ENCODE measurements at regions not wholly inside any gene's neighbourhood (a gene's known extent, or its start where the extent isn't known, plus 50 kb on each side); places are given as distances from the start of the nearest gene placed in this dataset.
"Not testable (repeated sequence)": the region's sequence is repeated elsewhere in the genome, so short reads cannot be mapped to it uniquely, and the experiment has no call there.

GRCh38 chr11:50214376-50214775 is 181.7 kb downstream of the OR4C45 start:
- Histone ChIP-seq H2BK5ac (ENCODE audit: low read length) (no peak overlapping the region), H4K8ac (ENCODE audit: low read depth, low read length) (no peak overlapping the region), H3K9ac (ENCODE audit: low read depth, low read length, poor library complexity) (no peak overlapping the region), H3K27me3 (ENCODE audit: control insufficient read depth in 3 of 3, insufficient read depth in 3 of 3, low read depth in 1 of 3, low read length in 3 of 3) (no peaks in the 10 kb centered on the region), H3K4me3 (ENCODE audit: low read length in 2 of 2) (no peak overlapping the region), H3K18ac (ENCODE audit: low read length) (no peak overlapping the region), H3K4me1 (ENCODE audit: control insufficient read depth in 2 of 2, insufficient read depth in 1 of 2, low read depth in 1 of 2, low read length in 2 of 2) (no peaks in the 10 kb centered on the region), H2AFZ (ENCODE audit: low read length) (no peak overlapping the region), H3K9me3 (replicated peaks in 1 of 2; ENCODE audit: control insufficient read depth in 2 of 2, insufficient read depth in 1 of 2, low read depth in 1 of 2, low read length in 2 of 2) (peaks cover 0 to 18% of the 10 kb centered on the region in 2 donors), H2BK15ac (ENCODE audit: low read length) (no peak overlapping the region), H3K4ac (ENCODE audit: low read length) (no peak overlapping the region), H2AK5ac (ENCODE audit: low read depth, low read length) (no peak overlapping the region), H3K79me1 (ENCODE audit: low read depth, low read length) (no peaks in the 10 kb centered on the region), H3K27ac (replicated peaks; ENCODE audit: low read length) (no peak overlapping the region), H3K36me3 (replicated peaks in 1 of 2; ENCODE audit: control insufficient read depth in 2 of 2, insufficient read depth in 2 of 2, low read length in 2 of 2) (no peaks in the 10 kb centered on the region), H3K4me2 (ENCODE audit: insufficient read depth, low read length, poor library complexity, severe bottlenecking) (no peak overlapping the region), H4K91ac (ENCODE audit: low read depth, low read length, poor library complexity) (no peak overlapping the region), H2BK12ac (ENCODE audit: low read length) (no peak overlapping the region), H2BK120ac (ENCODE audit: low read depth, low read length) (no peak overlapping the region), H3K14ac (ENCODE audit: low read length) (no peak overlapping the region), H3K23ac (ENCODE audit: low read depth, low read length, poor library complexity) (no peak overlapping the region)
- no peak for DNase-seq (ENCODE audit: low spot score)
- WGBS, 2 donors (ENCODE audit: extremely low coverage in 2 of 2, insufficient read length in 2 of 2, insufficient replicate concordance in 1 of 2): no CpG with 5 or more reads among the region's 6 CpGs

- Histone ChIP-seq H2BK120ac (ENCODE audit: low read depth, low read length) (no peak overlapping the region), H3K23ac (ENCODE audit: low read depth, low read length, poor library complexity) (no peak overlapping the region), H2BK5ac (ENCODE audit: low read length) (no peak overlapping the region), H3K14ac (ENCODE audit: low read length) (no peak overlapping the region), H3K36me3 (replicated peaks in 1 of 2; ENCODE audit: control insufficient read depth in 2 of 2, insufficient read depth in 2 of 2, low read length in 2 of 2) (no peaks in the 10 kb centered on the region), H3K4me1 (ENCODE audit: control insufficient read depth in 2 of 2, insufficient read depth in 1 of 2, low read depth in 1 of 2, low read length in 2 of 2) (no peaks in the 10 kb centered on the region), H3K79me1 (ENCODE audit: low read depth, low read length) (no peaks in the 10 kb centered on the region), H4K91ac (ENCODE audit: low read depth, low read length, poor library complexity) (no peak overlapping the region), H3K4ac (ENCODE audit: low read length) (no peak overlapping the region), H3K4me3 (ENCODE audit: low read length in 2 of 2) (no peak overlapping the region), H3K4me2 (ENCODE audit: insufficient read depth, low read length, poor library complexity, severe bottlenecking) (no peak overlapping the region), H2AK5ac (ENCODE audit: low read depth, low read length) (no peak overlapping the region), H3K9ac (ENCODE audit: low read depth, low read length, poor library complexity) (no peak overlapping the region), H3K9me3 (replicated peaks in 1 of 2; ENCODE audit: control insufficient read depth in 2 of 2, insufficient read depth in 1 of 2, low read depth in 1 of 2, low read length in 2 of 2) (peaks cover 0 to 7% of the 10 kb centered on the region in 2 donors), H2AFZ (ENCODE audit: low read length) (no peak overlapping the region), H3K18ac (ENCODE audit: low read length) (no peak overlapping the region), H2BK15ac (ENCODE audit: low read length) (no peak overlapping the region), H2BK12ac (ENCODE audit: low read length) (no peak overlapping the region), H3K27me3 (ENCODE audit: control insufficient read depth in 3 of 3, insufficient read depth in 3 of 3, low read depth in 1 of 3, low read length in 3 of 3) (no peaks in the 10 kb centered on the region), H4K8ac (ENCODE audit: low read depth, low read length) (no peak overlapping the region), H3K27ac (replicated peaks; ENCODE audit: low read length) (no peak overlapping the region)
- DNase-seq (ENCODE audit: low spot score): no peak
- no CpG with 5 or more reads among the region's 5 CpGs for WGBS, 2 donors (ENCODE audit: extremely low coverage in 2 of 2, insufficient read length in 2 of 2, insufficient replicate concordance in 1 of 2)
These were observed 188.0 kb downstream of the OR4C45 start for GRCh38 chr11:50220651-50221050.

GRCh38 chr11:50238368-50238767 is 205.7 kb downstream of the OR4C45 start:
- not testable (repeated sequence) for H3K9ac ChIP-seq (ENCODE audit: low read depth, low read length, poor library complexity); H3K23ac ChIP-seq (ENCODE audit: low read depth, low read length, poor library complexity); H2AK5ac ChIP-seq (ENCODE audit: low read depth, low read length); H3K36me3 ChIP-seq (replicated peaks in 1 of 2; ENCODE audit: control insufficient read depth in 2 of 2, insufficient read depth in 2 of 2, low read length in 2 of 2); H3K9me3 ChIP-seq (replicated peaks in 1 of 2; ENCODE audit: control insufficient read depth in 2 of 2, insufficient read depth in 1 of 2, low read depth in 1 of 2, low read length in 2 of 2); H2BK15ac ChIP-seq (ENCODE audit: low read length); H3K14ac ChIP-seq (ENCODE audit: low read length); H4K8ac ChIP-seq (ENCODE audit: low read depth, low read length); H2BK120ac ChIP-seq (ENCODE audit: low read depth, low read length); H3K4me3 ChIP-seq (ENCODE audit: low read length in 2 of 2); H2BK12ac ChIP-seq (ENCODE audit: low read length); H3K27ac ChIP-seq (replicated peaks; ENCODE audit: low read length); H3K4me2 ChIP-seq (ENCODE audit: insufficient read depth, low read length, poor library complexity, severe bottlenecking); H2BK5ac ChIP-seq (ENCODE audit: low read length); H4K91ac ChIP-seq (ENCODE audit: low read depth, low read length, poor library complexity); H3K79me1 ChIP-seq (ENCODE audit: low read depth, low read length); DNase-seq (ENCODE audit: low spot score); H3K4ac ChIP-seq (ENCODE audit: low read length); H3K27me3 ChIP-seq (ENCODE audit: control insufficient read depth in 3 of 3, insufficient read depth in 3 of 3, low read depth in 1 of 3, low read length in 3 of 3); H3K18ac ChIP-seq (ENCODE audit: low read length); H2AFZ ChIP-seq (ENCODE audit: low read length); H3K4me1 ChIP-seq (ENCODE audit: control insufficient read depth in 2 of 2, insufficient read depth in 1 of 2, low read depth in 1 of 2, low read length in 2 of 2)
- no CpG with 5 or more reads among the region's 4 CpGs for WGBS, 2 donors (ENCODE audit: extremely low coverage in 2 of 2, insufficient read length in 2 of 2, insufficient replicate concordance in 1 of 2)

GRCh38 chr11:50246183-50246582 is 213.5 kb downstream of the OR4C45 start:
- H2BK5ac ChIP-seq (ENCODE audit: low read length): no peak overlapping the region
- DNase-seq (ENCODE audit: low spot score): no peak
- WGBS, 2 donors (ENCODE audit: extremely low coverage in 2 of 2, insufficient read length in 2 of 2, insufficient replicate concordance in 1 of 2): no CpG with 5 or more reads among the region's 5 CpGs
- H3K4ac ChIP-seq (ENCODE audit: low read length): no peak overlapping the region
- H3K9me3 ChIP-seq (replicated peaks in 1 of 2; ENCODE audit: control insufficient read depth in 2 of 2, insufficient read depth in 1 of 2, low read depth in 1 of 2, low read length in 2 of 2): peaks cover 0 to 17% of the 10 kb centered on the region in 2 donors
- H3K4me1 ChIP-seq (ENCODE audit: control insufficient read depth in 2 of 2, insufficient read depth in 1 of 2, low read depth in 1 of 2, low read length in 2 of 2): no peaks in the 10 kb centered on the region
- no peak overlapping the region for H4K91ac ChIP-seq (ENCODE audit: low read depth, low read length, poor library complexity)
- H2BK12ac ChIP-seq (ENCODE audit: low read length): no peak overlapping the region
- no peak overlapping the region for H2BK120ac ChIP-seq (ENCODE audit: low read depth, low read length)
- no peaks in the 10 kb centered on the region for H3K79me1 ChIP-seq (ENCODE audit: low read depth, low read length)
- H3K4me2 ChIP-seq (ENCODE audit: insufficient read depth, low read length, poor library complexity, severe bottlenecking): no peak overlapping the region
- H2BK15ac ChIP-seq (ENCODE audit: low read length): no peak overlapping the region
- H3K36me3 ChIP-seq (replicated peaks in 1 of 2; ENCODE audit: control insufficient read depth in 2 of 2, insufficient read depth in 2 of 2, low read length in 2 of 2): no peaks in the 10 kb centered on the region
- no peak overlapping the region for H2AK5ac ChIP-seq (ENCODE audit: low read depth, low read length)
- H3K27ac ChIP-seq (replicated peaks; ENCODE audit: low read length): no peak overlapping the region
- H2AFZ ChIP-seq (ENCODE audit: low read length): no peak overlapping the region
- H3K23ac ChIP-seq (ENCODE audit: low read depth, low read length, poor library complexity): no peak overlapping the region
- no peak overlapping the region for H3K18ac ChIP-seq (ENCODE audit: low read length)
- no peak overlapping the region for H3K9ac ChIP-seq (ENCODE audit: low read depth, low read length, poor library complexity)
- H4K8ac ChIP-seq (ENCODE audit: low read depth, low read length): no peak overlapping the region
- no peaks in the 10 kb centered on the region for H3K27me3 ChIP-seq (ENCODE audit: control insufficient read depth in 3 of 3, insufficient read depth in 3 of 3, low read depth in 1 of 3, low read length in 3 of 3)
- H3K14ac ChIP-seq (ENCODE audit: low read length): no peak overlapping the region
- H3K4me3 ChIP-seq (ENCODE audit: low read length in 2 of 2): no peak overlapping the region

Measured in neuronal stem cell (in vitro differentiated cells).